GM13976 (cell line): ENCODE measurements at regions not wholly inside any gene's neighbourhood (a gene's known extent, or its start where the extent isn't known, plus 50 kb on each side); places are given as distances from the start of the nearest gene placed in this dataset.

Experiments used
- DNase-seq: peaks from one replicate; pipeline ENCODE4 v3.0.0; 2012; ENCODE audit warnings: low spot score
- CTCF ChIP-seq: IDR thresholded peaks from 2 replicates; pipeline ENCODE4 v1.5.1; 2012; ENCODE audit warnings: borderline replicate concordance, mild to moderate bottlenecking; ENCODE audit not compliant: insufficient read depth; ENCODE audit errors: extremely low read depth, missing control alignments, control extremely low read depth
- in situ Hi-C: fragments of 300-500 bp; cut with MboI; formaldehyde crosslinking; loops from one replicate; pipeline ENCODE4 v1.12.0; 2022; ENCODE audit warnings: low sequenced_read_pairs, mixed read lengths, inconsistent platforms; ENCODE audit not compliant: unreplicated experiment

- in situ Hi-C loops = no loop called here
- TF ChIP-seq CTCF = no peak
- DNase-seq = no peak
These were observed 256.3 kb upstream of the MAGI2 start for GRCh38 chr7:79709574-79710409.

- in situ Hi-C loops = no loop called here
- DNase-seq = no peak
- no peak for TF ChIP-seq CTCF
These were observed 248.6 kb upstream of the MAGI2 start for GRCh38 chr7:79702116-79702515.

GRCh38 chr7:79692015-79692414, 238.5 kb upstream of the MAGI2 start:
- DNase-seq = no peak
- TF ChIP-seq CTCF = no peak
- in situ Hi-C loops = no loop called here

GRCh38 chr7:79691074-79691473, 237.6 kb upstream of the MAGI2 start:
- in situ Hi-C loops = no loop called here
- DNase-seq = no peak
- TF ChIP-seq CTCF = no peak

GRCh38 chr7:79684384-79684783, 230.9 kb upstream of the MAGI2 start:
- TF ChIP-seq CTCF = no peak
- in situ Hi-C loops = no loop called here

GRCh38 chr7:79683916-79684315, 230.4 kb upstream of the MAGI2 start:
- in situ Hi-C loops = no loop called here
- no peak for DNase-seq
- no peak for TF ChIP-seq CTCF

More at GRCh38 chr7:79684384-79684783, 230.9 kb upstream of the MAGI2 start:
- DNase-seq = no peak
